GM21717 (cell line): ENCODE measurements at regions not wholly inside any gene's neighbourhood (a gene's known extent, or its start where the extent isn't known, plus 50 kb on each side); places are given as distances from the start of the nearest gene placed in this dataset.
"Not testable (repeated sequence)": the region's sequence is repeated elsewhere in the genome, so short reads cannot be mapped to it uniquely, and the experiment has no call there.

Experiments
- ATAC-seq: cut with Tn5 transposase; IDR thresholded peaks from one replicate; pipeline ENCODE4 v1.9.1; 2021; ENCODE audit warnings: mild to moderate bottlenecking, moderate library complexity; ENCODE audit not compliant: unreplicated experiment

DNA sequence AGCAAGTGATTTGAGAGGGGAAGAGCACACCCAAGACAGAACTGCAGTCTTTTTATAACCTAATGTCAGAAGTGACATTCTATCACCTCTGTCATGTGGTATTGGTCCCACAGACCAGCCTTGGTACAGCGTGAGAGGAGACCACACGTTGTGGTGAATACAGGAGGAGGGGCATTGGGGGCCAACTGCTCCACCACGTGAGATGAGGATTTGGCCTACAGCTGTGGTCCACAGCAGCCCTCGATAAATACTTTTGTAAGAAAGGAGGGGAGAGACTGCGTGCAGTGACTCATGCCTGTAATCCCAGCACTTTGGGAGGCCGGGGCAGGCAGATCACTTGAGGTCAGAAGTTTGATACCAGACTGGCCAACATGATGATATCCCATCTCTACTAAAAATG is 243.1 kb downstream of the FGFR2 start:
- no peak for ATAC-seq

DNA sequence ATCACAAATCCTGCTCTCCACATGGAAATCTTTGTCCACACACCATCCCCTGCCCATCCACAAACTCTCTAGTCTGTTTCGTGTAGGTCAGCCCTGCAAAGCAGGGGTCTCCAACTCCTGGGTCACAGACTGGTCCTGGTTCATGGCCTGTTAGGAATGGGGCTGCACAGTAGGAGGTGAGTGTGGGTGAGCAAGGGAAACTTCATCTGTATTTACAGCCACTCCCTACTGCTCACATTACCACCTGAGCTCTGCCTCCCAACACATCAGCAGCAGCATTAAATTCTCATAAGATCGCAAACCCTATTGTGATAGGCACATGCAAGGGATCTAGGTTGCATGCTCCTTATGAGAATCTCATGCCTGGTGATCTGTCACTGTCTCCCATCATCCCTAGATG is 242.1 kb downstream of the FGFR2 start:
- no peak for ATAC-seq

DNA sequence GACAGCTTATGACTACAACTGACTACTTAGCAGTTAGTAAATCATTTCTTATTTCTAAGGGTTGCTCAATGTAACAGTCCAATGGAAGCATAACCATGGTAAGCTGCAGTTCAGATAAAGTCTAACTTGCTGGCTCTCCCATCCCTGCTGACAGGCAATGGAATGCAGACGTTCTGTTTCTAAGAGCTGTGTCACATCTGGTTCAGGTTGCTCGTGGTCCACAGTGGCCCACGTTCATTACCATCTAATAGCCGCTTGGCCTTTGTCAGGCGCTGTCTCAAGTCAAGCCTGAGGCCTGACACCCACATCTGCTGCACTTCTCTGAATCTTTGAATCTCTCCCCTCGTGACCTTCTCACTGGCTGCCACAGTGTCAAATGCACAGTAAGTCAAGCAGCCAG is 240.8 kb downstream of the FGFR2 start:
- no peak for ATAC-seq

DNA sequence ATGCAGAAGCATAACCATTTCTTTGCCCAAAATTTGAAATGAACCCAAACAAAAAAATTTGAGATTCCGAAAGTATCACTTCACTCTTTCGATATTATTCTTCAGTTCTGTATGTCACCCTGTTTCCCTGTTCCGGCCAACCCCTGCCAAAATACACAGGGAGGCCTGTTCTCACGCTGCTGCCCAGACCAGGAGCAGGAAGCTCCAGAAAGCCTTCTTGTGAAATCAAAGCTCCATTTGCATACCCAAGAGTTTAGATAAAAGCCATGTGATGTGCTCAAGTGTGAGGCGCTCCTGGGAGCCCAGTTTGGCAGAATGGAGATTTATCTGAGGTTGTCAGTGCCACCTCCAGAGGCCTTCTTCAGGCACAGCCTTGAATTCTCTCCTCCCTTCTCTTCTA is 236.2 kb downstream of the FGFR2 start:
- ATAC-seq: no peak

DNA sequence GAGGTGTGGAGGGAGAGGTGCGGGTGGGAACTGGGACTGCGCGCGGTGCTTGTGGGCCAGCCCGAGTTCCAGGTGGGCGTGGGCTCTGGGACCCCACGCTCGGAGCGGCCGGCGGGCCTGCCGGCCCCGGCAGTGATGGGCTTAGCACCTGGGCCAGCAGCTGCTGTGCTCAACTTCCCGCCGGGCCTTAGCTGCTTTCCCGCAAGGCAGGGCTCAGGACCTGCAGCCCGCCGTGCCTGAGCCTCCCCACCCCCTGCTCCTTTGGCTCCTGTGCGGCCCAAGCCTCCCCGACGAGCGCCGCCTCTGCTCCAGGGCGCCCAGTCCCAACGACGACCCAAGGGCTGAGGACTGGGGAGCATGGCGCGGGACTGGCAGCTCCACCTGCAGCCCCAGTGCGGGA is 232.7 kb downstream of the FGFR2 start:
- ATAC-seq: no peak

DNA sequence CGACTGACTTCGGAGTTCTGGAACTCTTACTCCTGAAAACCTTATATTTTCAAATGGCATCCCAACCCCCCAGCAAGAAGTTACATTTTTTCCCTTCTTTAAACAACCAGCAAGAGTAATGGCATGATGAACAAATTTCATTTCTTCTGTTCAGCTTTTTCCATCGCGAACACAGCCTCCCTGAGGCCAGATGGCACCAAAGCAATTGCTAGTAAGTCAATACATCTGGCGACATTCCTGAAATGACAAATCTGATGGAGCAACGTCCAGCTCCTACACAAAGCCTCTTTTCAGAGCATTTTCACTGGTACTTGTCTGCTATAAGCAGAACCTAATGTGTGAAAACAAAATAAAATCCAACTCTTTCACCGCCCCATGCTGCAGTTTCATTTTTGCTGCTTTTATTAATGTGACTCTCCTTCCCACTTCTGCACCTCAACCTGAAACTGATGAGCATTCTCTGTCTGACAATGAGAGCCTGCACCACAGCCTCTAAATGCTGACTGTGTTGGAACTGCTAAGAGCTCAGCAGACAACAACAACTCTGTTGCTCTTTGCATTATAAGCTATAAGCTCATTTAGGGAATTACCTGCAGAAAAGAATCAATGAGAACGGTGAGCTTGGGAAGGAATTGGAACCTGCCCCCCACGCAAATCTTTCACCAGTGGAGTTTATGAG is 229.8 kb downstream of the FGFR2 start:
- ATAC-seq: no peak

DNA sequence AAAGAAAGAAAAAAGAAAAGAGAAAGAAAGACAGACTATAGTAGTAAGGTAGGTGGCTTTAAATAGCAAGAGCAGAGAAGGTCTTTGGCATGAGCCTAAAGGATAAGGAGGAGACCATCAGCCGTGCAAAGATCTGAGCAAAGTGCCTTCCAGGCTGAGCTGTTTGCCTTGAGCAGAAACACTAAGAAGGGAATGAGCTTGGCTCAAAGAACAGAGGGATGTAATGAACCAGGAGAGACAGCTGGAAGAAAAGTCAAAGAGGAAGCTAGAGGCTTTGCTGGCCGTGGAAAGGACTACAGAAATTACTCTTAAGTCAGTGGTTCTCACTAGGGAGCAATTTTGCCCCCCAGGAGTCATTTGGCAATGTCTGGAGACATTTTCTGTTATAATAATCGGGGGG is 228.6 kb downstream of the FGFR2 start:
- no peak for ATAC-seq

DNA sequence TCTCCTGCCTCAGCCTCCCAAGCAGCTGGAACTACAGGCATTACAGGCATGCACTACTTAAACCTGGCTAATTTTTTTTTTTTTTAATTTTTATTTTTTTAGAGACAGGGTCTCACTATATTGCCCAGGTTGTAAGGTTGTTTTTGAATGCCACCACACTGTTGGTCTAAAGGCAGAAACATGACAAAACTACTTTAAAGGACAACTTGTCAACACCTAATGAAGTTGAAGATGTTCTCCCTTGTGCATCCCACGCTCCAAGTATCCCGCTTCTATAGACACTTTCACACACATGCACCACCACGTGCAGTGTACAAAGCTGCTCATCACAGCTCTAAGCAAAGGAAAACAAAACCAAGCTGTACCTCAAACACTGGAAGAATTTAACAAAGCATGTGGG is 226.4 kb downstream of the FGFR2 start:
- ATAC-seq: no peak

DNA sequence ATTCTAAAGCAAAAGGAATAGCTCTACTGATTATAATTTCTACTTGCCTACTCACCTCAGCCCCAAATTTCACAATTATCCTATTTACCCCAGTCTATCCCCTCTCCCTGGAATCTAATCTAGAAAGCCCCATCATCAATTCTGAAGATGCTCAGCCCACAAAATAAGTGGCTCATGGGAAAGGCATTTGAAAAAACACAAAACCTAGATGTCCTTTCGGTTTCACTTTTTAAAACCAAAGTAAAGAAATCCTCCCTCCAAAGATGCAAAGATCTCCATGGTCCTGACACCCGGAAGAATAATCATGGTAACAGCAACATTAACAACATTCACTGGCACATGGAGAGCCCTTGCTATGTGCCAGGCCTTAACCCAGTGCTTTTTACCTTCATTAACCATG is 224.8 kb downstream of the FGFR2 start:
- ATAC-seq: no peak

DNA sequence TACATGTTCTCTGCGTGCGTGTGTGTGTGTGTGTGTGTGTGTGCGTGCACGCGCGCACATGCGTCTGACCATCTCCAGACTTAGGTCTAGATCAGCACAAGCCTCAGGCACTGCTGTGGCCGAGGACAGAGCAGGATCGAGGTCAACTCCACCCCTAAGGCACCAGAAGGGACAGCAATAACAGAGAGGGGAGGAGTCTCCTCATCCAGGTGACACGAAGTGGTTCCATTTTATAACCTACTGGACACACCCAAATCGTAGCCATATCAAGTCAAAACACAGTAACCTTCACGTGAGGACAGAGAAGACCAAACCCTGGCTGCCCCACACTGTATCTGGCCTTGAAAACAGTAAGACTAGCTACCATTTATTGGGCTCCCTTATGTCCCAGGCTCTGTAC is 224.1 kb downstream of the FGFR2 start:
- ATAC-seq: no peak

DNA sequence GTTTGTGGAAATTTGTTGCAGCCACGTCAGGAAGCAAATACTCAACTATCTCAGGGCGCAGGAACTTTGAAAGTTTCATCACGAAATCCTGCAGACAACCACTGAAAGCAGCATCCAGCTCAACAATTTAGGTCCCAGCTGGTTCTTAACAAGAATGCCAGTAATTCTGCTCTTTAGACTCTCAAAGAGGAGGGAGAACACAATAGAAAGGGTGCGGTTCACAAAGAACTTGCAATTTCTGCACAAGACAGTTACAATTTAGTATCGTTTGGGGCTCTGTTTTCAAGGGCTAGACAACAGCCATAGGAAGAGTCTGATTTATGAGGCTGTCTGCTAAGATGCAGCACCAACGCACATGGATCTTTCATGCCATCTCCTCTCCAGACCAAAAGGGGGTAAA is 223.1 kb downstream of the FGFR2 start:
- ATAC-seq: no peak

DNA sequence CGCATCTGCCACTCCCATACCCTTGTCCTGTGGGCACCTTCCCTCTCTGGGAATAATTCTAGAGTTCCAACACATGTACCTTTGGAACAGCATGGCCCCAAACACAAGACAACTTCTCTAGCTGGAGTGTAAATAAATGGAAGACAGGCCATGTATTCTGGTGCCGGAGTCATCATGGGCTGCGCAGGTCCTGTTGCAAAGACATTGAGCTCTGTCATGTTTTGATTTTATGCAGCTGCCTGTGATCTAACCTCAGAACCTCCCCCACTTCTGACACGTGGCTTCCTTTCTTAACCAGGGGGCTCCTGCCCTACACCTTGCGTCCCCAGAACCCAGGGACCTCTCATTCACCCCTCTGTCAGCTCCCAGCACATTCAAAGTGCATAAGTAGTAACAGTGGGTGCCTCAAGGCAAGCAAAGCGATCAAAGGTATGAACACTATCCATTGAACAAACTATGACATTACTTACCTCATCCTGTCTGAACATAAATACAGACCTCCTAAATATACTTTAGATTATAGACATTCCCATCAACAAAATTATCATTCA is 219.9 kb downstream of the FGFR2 start:
- no peak for ATAC-seq

DNA sequence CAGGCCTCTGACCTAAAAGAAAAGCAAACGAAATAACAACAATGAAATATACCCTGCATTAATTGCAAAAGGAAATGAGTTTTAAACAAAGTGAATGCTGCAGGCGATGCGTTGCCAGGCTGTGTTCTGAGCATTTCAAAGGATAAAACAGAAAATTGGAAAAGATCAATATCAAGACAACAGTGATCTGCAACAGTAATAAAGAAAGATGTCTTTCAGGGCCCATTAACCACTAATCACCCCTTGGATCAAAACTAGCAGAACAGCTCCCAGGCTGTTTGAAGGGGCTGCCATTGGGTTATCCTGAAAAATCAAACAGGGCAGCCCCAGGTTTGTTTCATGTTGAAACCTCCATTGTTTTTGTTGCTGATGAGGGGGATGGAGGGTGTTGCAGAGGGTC is 219.2 kb downstream of the FGFR2 start:
- no peak for ATAC-seq

DNA sequence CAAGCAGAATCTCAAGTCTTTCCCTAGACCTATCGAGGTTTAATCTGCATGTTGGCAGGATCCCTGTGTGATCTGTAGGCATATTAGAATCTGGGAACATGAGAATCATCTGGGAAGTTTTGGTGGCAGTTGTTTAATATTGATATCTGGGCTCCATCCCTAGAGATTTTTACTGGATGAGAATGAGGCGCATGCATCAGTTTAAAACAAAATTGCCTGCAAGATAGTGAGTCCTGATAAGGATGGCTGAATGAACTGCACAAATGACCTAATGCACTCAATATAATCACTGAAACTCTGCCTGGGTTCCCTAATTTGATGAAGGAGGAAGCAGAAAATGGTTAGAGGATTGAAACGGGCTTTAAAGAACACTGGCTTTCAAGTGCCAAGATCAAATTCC is 218.0 kb downstream of the FGFR2 start:
- ATAC-seq: no peak

DNA sequence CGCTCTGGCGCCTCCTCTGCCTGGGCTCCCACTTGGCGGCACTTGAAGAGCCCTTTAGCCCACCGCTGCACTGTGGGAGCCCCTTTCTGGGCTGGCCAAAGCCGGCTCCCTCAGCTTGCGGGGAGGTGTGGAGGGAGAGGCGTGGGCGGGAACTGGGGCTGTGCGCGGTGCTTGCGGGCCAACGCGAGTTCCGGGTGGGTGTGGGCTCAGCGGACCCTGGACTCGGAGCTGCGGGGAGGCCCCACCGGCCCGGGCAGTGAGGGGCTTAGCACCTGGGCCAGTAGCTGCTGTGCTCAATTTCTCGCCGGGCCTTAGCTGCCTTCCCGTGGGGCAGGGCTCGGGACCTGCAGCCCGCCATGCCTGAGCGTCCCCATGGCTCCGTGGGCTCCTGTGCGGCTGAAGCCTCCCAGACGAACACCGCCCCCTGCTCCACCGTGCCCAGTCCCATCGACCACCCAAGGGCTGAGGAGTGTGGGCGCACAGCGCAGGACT is 216.2 kb downstream of the FGFR2 start:
- not testable (repeated sequence) for ATAC-seq

DNA sequence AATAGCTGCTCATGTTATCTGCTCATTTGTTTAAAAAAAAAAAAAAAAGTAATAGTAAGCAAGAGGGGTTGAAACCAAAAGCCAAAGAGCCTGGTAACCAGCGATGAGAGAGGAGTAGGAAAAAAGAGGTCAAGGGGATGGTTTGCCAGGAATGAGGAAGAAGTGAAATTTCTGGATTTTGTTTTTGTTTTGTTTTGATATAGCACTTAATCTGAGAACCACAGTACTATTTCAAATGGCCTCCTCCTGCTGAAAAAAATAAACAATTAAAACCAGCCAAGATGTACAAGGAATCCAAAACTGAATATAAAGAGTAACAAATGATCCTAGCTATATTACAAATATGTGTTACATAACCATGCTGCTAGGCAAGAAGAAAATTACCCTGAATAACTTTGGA is 213.1 kb downstream of the FGFR2 start:
- no peak for ATAC-seq

DNA sequence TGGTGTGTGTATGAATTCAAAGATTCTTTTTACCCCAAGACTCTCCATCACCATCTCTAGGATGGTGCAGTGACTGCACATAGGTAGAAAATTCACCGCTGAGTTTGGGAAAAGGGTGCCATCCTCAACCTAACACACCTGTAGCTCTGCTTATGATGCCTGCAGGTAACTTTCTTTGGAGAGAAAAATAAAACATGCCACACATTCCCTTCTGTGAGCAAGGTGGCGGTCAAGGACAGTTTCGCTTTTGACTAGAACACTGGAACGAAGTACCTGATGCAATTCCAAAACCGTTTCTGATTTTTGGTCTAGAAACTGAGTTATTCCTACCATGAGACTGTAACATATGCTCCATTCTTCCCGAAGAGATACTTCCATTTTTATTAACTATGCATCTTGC is 205.6 kb downstream of the FGFR2 start:
- ATAC-seq: no peak

DNA sequence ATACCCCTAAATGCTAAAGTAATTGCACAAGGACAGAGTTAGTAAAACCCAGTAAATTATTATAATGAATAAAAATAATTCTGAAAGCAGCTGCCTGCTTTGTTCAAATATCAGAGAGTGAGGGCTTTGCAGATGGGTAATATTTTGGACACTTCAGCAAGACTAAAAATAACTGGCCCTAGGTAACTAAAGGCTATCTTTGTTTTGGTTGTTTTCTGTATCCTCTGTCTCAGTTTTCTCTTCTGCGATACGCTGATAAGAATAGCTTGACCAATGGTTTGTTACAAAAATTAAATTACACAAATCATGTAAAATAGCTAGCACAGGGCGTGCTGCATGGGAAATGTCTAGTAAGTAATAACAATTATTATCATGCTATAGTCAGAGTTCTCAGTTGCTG is 204.7 kb downstream of the FGFR2 start:
- ATAC-seq: no peak

DNA sequence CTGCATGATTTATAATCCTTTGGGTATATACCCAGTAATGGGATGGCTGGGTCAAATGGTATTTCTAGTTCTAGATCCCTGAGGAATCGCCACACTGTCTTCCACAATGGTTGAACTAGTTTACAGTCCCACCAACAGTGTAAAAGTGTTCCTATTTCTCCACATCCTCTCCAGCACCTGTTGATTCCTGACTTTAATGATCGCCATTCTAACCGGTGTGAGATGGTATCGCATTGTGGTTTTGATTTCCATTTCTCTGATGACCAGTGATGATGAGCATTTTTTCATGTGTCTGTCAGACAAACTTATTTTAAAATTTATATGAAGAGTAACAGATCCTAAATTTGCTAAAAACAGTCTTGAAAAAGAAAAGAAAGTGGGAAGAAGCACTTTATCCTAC is 197.7 kb downstream of the FGFR2 start:
- ATAC-seq: not testable (repeated sequence)

DNA sequence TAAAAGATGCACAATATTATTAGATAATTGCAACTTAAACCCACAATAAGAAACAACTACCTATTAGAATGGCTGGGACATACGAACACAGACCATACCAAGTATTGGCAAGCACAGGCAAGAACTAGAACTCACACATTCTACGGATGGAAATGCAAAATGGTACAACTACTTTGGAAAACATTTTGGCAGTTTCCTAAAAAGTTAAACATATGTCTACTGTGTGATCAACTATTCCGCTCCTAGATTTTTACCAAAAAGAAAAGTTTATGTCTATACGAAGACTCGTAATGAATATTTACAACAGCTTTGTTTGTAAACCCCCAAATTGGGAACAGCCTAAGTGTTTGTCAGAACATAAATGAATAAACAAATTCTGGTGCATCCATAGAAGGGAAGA is 194.7 kb downstream of the FGFR2 start:
- no peak for ATAC-seq

DNA sequence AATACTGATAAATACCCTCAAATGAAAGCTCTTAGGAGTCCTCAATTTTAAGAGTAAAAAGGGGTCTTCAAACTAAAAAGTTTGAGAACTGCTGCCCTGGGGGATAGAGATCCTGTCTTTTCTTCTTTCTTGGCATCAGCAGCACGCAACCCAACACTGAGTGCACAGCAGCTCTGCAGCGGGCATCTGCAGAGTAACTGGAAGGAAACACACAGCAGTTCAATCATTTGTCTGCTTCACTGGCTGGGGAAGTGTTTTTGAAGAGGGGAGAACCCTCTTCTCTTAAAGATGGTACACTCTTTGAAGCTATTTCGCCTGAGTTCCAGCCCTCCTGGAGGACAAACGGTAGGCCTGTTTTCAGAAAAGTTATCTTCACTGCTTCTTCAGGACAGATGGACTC is 193.6 kb downstream of the FGFR2 start:
- no peak for ATAC-seq

DNA sequence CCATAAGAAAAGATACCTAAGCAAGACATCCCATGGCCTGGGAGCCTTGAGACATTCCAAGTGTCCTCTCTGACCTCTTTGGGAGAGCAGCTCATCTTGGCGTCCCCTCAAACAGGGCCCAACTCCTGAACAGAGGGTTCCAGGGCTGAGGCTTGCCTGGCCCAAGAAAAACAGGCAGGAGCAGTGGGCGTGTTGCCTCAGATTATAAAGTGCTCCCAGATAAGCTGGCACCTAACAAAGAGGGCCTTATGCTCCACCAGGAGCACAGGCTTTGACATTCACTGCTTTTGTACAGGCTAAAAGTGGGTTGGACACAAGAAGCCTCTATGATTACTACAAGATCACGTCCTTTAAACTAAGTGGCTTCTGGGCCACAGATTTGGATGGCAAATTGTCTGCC is 193.1 kb downstream of the FGFR2 start:
- no peak for ATAC-seq

DNA sequence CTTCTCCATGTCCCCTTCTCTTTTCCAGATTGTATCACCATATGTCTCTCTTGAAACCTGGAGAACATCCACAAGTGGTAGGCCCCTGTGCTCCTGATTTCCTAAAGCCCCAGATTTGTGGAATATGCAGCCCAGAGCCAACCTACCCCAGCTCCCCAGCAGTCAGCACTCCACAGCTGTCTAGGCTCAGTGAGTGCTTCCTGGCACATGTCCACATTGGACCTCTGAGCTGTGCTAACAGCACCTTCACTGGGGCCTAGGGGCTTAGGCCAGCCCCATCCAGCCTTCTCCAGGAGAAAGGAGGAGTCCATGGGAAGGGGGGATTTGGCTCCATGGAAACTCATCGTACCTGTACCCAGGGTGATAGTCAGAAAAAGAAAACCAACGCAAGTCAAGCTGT is 192.7 kb downstream of the FGFR2 start:
- no peak for ATAC-seq
